HCT116 (cell line): ENCODE measurements at regions not wholly inside any gene's neighbourhood (a gene's known extent, or its start where the extent isn't known, plus 50 kb on each side); places are given as distances from the start of the nearest gene placed in this dataset.

Source experiments
- ATAC-seq: fragments of 200-7000 bp; cut with Tn5 transposase; 2 replicates; pipeline ENCODE4 v1.9.1; 2020; ENCODE audit warnings: mild to moderate bottlenecking, moderate library complexity
- BruUV-seq: library from RNA; stranded (reverse); fragments of 400-500 nt; replicated peaks from 2 replicates; lab custom pipeline; 2021; lab: Mats Ljungman, UMichigan
- CTCF ChIA-PET: fragments of 300-600 bp; sonication (Branson Sonifier 250); formaldehyde crosslinking; loops from one replicate; lab custom pipeline; 2021; ENCODE audit warnings: antibody characterized with exemption; lab: Charles Lee
- POLR2A ChIA-PET: fragments of 300-600, 350-600 bp; sonication (Branson Sonifier 250); formaldehyde crosslinking; loops from one replicate; lab custom pipeline; 2021; ENCODE audit warnings: antibody characterized with exemption; lab: Charles Lee
- RAD21 ChIA-PET, 2 experiments: fragments of 300-600 bp; sonication (Branson Sonifier 250); formaldehyde crosslinking; loops; one replicate each; lab custom pipeline; 2023; ENCODE audit warnings: low total read pairs in 2 of 2; ENCODE audit not compliant: uncharacterized antibody in 2 of 2, unreplicated experiment in 2 of 2, low non-redundant PET in 1 of 2; lab: Charles Lee
- DNase-seq: peaks from one replicate; pipeline ENCODE4 v3.0.0-alpha.2; 2010; ENCODE audit warnings: low read depth, low spot score
- H2AFZ ChIP-seq: fragments of 200-600 bp; shearing (Covaris generic), sonication (generic); 2 replicates; pipeline ENCODE4 v1.6.1; 2017; ENCODE audit warnings: low read depth, mixed run types, mixed read lengths, antibody characterized with exemption, low read length; ENCODE audit not compliant: poor library complexity, severe bottlenecking
- H3K27ac ChIP-seq: 2 replicates; pipeline ENCODE4 v1.5.1; 2012; ENCODE audit warnings: low read depth, low read length
- H3K27me3 ChIP-seq: fragments of 200-600 bp; sonication (generic); 2 replicates; pipeline ENCODE4 v1.6.1; 2016; ENCODE audit warnings: mixed run types, low read length, mixed read lengths; ENCODE audit not compliant: insufficient read depth
- H3K36me3 ChIP-seq, 2 experiments: fragments of 200-500 bp in 1 of 2; fragments of 200-600 bp in 1 of 2; sonication (Bioruptor generic) in 1 of 2; sonication (generic) in 1 of 2; 2 replicates each; pipeline versions ENCODE4 v1.5.1 to v1.6.1; 2014 to 2016; ENCODE audit warnings: low read length in 2 of 2, inconsistent platforms in 1 of 2, mixed read lengths in 1 of 2, mixed run types in 1 of 2; ENCODE audit not compliant: insufficient read depth in 2 of 2, control insufficient read depth in 1 of 2
- H3K4me1 ChIP-seq, 2 experiments: fragments of 200-600 bp in 1 of 2; sonication (generic) in 1 of 2; 2 replicates each; pipeline versions ENCODE4 v1.5.1 to v1.6.1; 2012 to 2017; ENCODE audit warnings: low read length in 2 of 2, inconsistent platforms in 1 of 2, mild to moderate bottlenecking in 1 of 2, mixed read lengths in 1 of 2, mixed run types in 1 of 2, moderate library complexity in 1 of 2; ENCODE audit not compliant: insufficient read depth in 2 of 2, control insufficient read depth in 1 of 2
- H3K4me2 ChIP-seq: fragments of 200-600 bp; sonication (generic); 2 replicates; pipeline ENCODE4 v1.6.1; 2017; ENCODE audit warnings: mixed run types, low read length, mixed read lengths
- H3K4me3 ChIP-seq, 2 experiments: fragments of 200-600 bp in 1 of 2; sonication (generic) in 1 of 2; replicated peaks in 1 of 2; 2 replicates each; pipeline ENCODE4 v1.5.1; 2011 to 2016; ENCODE audit warnings: low read length in 2 of 2, control low read depth in 1 of 2, low read depth in 1 of 2, mild to moderate bottlenecking in 1 of 2, mixed read lengths in 1 of 2, mixed run types in 1 of 2
- H3K79me2 ChIP-seq: fragments of 200-600 bp; sonication (generic); 2 replicates; pipeline ENCODE4 v1.6.1; 2017; ENCODE audit warnings: mild to moderate bottlenecking, mixed run types, low read length, moderate library complexity, mixed read lengths; ENCODE audit not compliant: insufficient read depth
- H3K9ac ChIP-seq: fragments of 200-600 bp; sonication (generic); 2 replicates; pipeline ENCODE4 v1.6.1; 2016; ENCODE audit warnings: low read length, mixed read lengths
- H3K9me2 ChIP-seq: fragments of 200-600 bp; sonication (generic), shearing (Covaris generic); 2 replicates; pipeline ENCODE4 v1.6.1; 2017; ENCODE audit warnings: mixed run types, mild to moderate bottlenecking, moderate library complexity; ENCODE audit not compliant: insufficient read depth
- H3K9me3 ChIP-seq, 2 experiments: fragments of 200-500 bp in 1 of 2; fragments of 200-600 bp in 1 of 2; sonication (Bioruptor generic) in 1 of 2; sonication (generic) in 1 of 2; 2 replicates each; pipeline ENCODE4 v1.6.1; 2014 to 2017; ENCODE audit warnings: low read length in 2 of 2, mixed read lengths in 2 of 2, inconsistent platforms in 1 of 2, low read depth in 1 of 2, mild to moderate bottlenecking in 1 of 2, mixed run types in 1 of 2, moderate library complexity in 1 of 2; ENCODE audit not compliant: control insufficient read depth in 1 of 2, insufficient read depth in 1 of 2
- H4K20me1 ChIP-seq: fragments of 200-600 bp; sonication (generic), shearing (Covaris generic); 2 replicates; pipeline ENCODE4 v1.6.1; 2017; ENCODE audit warnings: mixed run types, mild to moderate bottlenecking, moderate library complexity; ENCODE audit not compliant: insufficient read depth
- REST ChIP-seq: IDR thresholded peaks from 2 replicates; pipeline ENCODE4 v1.6.1; 2012; ENCODE audit warnings: low read depth
- SRF ChIP-seq: IDR thresholded peaks from 2 replicates; pipeline ENCODE4 v1.6.1; 2012; ENCODE audit warnings: low read depth
- YY1 ChIP-seq: IDR thresholded peaks from 2 replicates; pipeline ENCODE4 v1.6.1; 2011; ENCODE audit warnings: low read length, low read depth, moderate library complexity, mild to moderate bottlenecking; ENCODE audit not compliant: insufficient replicate concordance; ENCODE audit errors: extremely low read depth
- ZBTB33 ChIP-seq: IDR thresholded peaks from 2 replicates; pipeline ENCODE4 v1.6.1; 2011; ENCODE audit warnings: mild to moderate bottlenecking, low read length, moderate library complexity; ENCODE audit not compliant: insufficient replicate concordance; ENCODE audit errors: extremely low read depth
- intact Hi-C: fragments of 100-400 bp; cut with micrococcal nuclease; formaldehyde crosslinking; loops from 2 replicates; pipeline ENCODE4 v1.10.0; 2022

GRCh38 chr20:51237278-51237677, 214.4 kb upstream of the KCNG1 start (continued):
- TF ChIP-seq REST = no peak

- Histone ChIP-seq H3K4me1 (no peaks in the 10 kb centered on the region), H3K9me2 (no peaks in the 10 kb centered on the region), H3K4me2 (no peak overlapping the region), H3K79me2 (no peaks in the 10 kb centered on the region), H3K9me3 (no peaks in the 10 kb centered on the region), H4K20me1 (no peaks in the 10 kb centered on the region), H3K4me3 (no peak overlapping the region), H3K27me3 (peaks cover 9% of the 10 kb centered on the region; the same call in 1 of the 2 replicates), H2AFZ (no peak overlapping the region), H3K36me3 (no peaks in the 10 kb centered on the region), H3K27ac (no peak overlapping the region), H3K9ac (no peak overlapping the region)
- ChIA-PET POLR2A (no interaction called here), CTCF (no interaction called here), RAD21 (no interaction called here)
- intact Hi-C loops = no loop called here
- TF ChIP-seq SRF (no peak), YY1 (no peak), ZBTB33 (no peak)
- no TSS peak for BruUV-seq
- no peak for DNase-seq
- no peak for ATAC-seq
Observed at GRCh38 chr20:51236421-51236820, 213.5 kb upstream of the KCNG1 start.
